ENCODE measurements at regions not wholly inside any gene's neighbourhood (a gene's known extent, or its start where the extent isn't known, plus 50 kb on each side); places are given as distances from the start of the nearest gene placed in this dataset.

- TF ChIP-seq CTCF (conservative IDR thresholded peaks at IDR 0.05; ENCODE audit: low read length) (no peak), EZH2phosphoT487 (IDR thresholded peaks at IDR 0.05; ENCODE audit: borderline replicate concordance) (no peak)
Observed at GRCh38 chr10:33695536-33695935, 361.1 kb upstream of the NRP1 start.
